ENCODE measurements at regions not wholly inside any gene's neighbourhood (a gene's known extent, or its start where the extent isn't known, plus 50 kb on each side); places are given as distances from the start of the nearest gene placed in this dataset.

DNA sequence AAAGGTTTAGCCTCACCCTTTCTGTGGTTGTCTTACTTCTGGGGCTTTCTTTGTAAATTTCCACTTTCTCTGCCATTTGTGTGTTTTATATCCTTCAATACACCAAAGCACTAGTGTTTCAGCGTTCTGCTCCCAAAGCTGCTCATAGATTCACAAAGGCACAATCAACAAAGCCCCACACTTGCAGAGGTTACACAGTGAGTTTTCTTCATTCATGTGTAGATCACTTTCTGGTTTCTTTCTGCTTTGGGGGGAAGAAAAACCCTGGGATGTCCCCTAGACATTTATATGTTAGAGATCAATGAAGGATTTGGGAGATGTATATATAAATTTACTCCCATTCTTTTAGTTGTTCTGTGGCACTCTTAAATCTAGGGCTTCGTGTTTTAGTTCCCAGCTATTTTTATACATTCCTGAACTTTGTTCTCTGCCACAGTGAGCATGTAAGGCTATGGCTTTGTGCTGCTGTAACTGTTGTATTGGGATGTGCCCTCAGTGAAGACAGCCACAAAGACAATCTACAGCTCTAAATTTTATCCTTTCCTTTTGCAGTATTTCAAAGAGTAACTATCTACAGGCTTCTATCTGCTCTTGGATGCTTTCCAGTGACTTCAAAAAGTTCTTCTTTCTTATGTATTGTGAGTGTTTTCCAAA lies 636.5 kb downstream of the ZBBX start:
- no peak for TF ChIP-seq EZH2 (IDR thresholded peaks at IDR 0.05; ENCODE audit: insufficient read depth, poor library complexity, severe bottlenecking)
- TF ChIP-seq EZH2phosphoT487 (IDR thresholded peaks at IDR 0.05; ENCODE audit: insufficient read depth, low read depth), result no peak
